Motor neuron (in vitro differentiated cells): ENCODE measurements at regions not wholly inside any gene's neighbourhood (a gene's known extent, or its start where the extent isn't known, plus 50 kb on each side); places are given as distances from the start of the nearest gene placed in this dataset.

Experiments
- ATAC-seq, 8 experiments: fragments of 200-7000 bp; cut with Tn5 transposase; replicated peaks in 6 of 8; 2 replicates each; pipeline ENCODE4 v1.8.0; 2021; ENCODE audit warnings: mild to moderate bottlenecking in 8 of 8, moderate library complexity in 8 of 8
- H3K27ac ChIP-seq, 2 donors: fragments of 250-450 bp; sonication (Bioruptor Pico); 2 replicates each; pipeline ENCODE4 v1.9.0; 2021; ENCODE audit warnings: antibody characterized with exemption in 2 of 2, mild to moderate bottlenecking in 2 of 2, moderate library complexity in 1 of 2
- H3K4me1 ChIP-seq, 2 donors: fragments of 250-450 bp; sonication (Bioruptor Pico); replicated peaks in 1 of 2; 2 replicates each; pipeline ENCODE4 v1.6.1; 2021; ENCODE audit warnings: antibody characterized with exemption in 2 of 2, mild to moderate bottlenecking in 2 of 2, moderate library complexity in 1 of 2
- H3K4me3 ChIP-seq, 5 donors: fragments of 250-450 bp; sonication (Bioruptor Pico); 2 replicates each; pipeline ENCODE4 v1.9.0; 2021; ENCODE audit warnings: antibody characterized with exemption in 5 of 5, mild to moderate bottlenecking in 5 of 5, moderate library complexity in 4 of 5
- WGBS, 10 experiments: fragments of 450-650 bp; shearing (Covaris generic); methylation state at CpG; one replicate each; pipeline ENCODE4 v1.0.0; 2022; 5-methylcytosine and 5-hydroxymethylcytosine counted together
- in situ Hi-C, 9 experiments: fragments of 400-800 bp; cut with MboI; loops; one replicate each; pipeline ENCODE4 v1.15.0; 2021; ENCODE audit warnings: low sequenced_read_pairs in 9 of 9, low pct_unique_long_range_greater_than_20kb in 2 of 9; ENCODE audit not compliant: unreplicated experiment in 9 of 9

GRCh38 chr19:32254509-32254890 is 90.9 kb upstream of the ZNF507 start:
- H3K4me1 ChIP-seq, result peaks cover 10 to 11% of the 10 kb centered on the region in 2 donors
- H3K4me3 ChIP-seq, result no peak overlapping the region
- WGBS, 10 experiments, result 21 to 100% (median 92%) methylated on average over 1 to 2 of the region's 6 CpGs; no CpG with 5 or more reads in 3 of the 10 experiments
- in situ Hi-C loops, result no loop called here
- no peak overlapping the region for H3K27ac ChIP-seq
- ATAC-seq, result no peak

- Histone ChIP-seq H3K27ac (no peak overlapping the region), H3K4me1 (peaks cover 10 to 11% of the 10 kb centered on the region in 2 donors), H3K4me3 (no peak overlapping the region)
- WGBS, 10 experiments, result 0 to 100% (median 97%) methylated on average over 1 to 5 of the region's 8 CpGs; no CpG with 5 or more reads in 4 of the 10 experiments
- ATAC-seq, result no peak
- in situ Hi-C loops, result no loop called here
These were observed 89.7 kb upstream of the ZNF507 start for GRCh38 chr19:32255536-32256295.

- in situ Hi-C loops, result no loop called here
- no peak overlapping the region for H3K27ac ChIP-seq
- peaks cover 10 to 11% of the 10 kb centered on the region in 2 donors for H3K4me1 ChIP-seq
- WGBS, 10 experiments, result 10 to 90% (median 53%) methylated on average over 2 to 12 of the region's 15 CpGs; no CpG with 5 or more reads in 3 of the 10 experiments
- no peak for ATAC-seq
- no peak overlapping the region for H3K4me3 ChIP-seq
These were observed 89.0 kb upstream of the ZNF507 start for GRCh38 chr19:32256341-32256975.

GRCh38 chr19:32257326-32258073 is 87.9 kb upstream of the ZNF507 start:
- H3K27ac ChIP-seq, result no peak overlapping the region
- H3K4me3 ChIP-seq, result no peak overlapping the region
- WGBS, 10 experiments, result 24 to 100% (median 86%) methylated on average over 1 to 7 of the region's 12 CpGs; no CpG with 5 or more reads in 1 of the 10 experiments
- H3K4me1 ChIP-seq, result peaks cover 10 to 11% of the 10 kb centered on the region in 2 donors
- in situ Hi-C loops, result no loop called here
- ATAC-seq, result no peak

- Histone ChIP-seq H3K4me3 (no peak overlapping the region), H3K27ac (no peak overlapping the region), H3K4me1 (peaks cover 10 to 11% of the 10 kb centered on the region in 2 donors)
- no peak for ATAC-seq
- in situ Hi-C loops, result no loop called here
- 0 to 100% (median 38%) methylated on average over 1 to 2 of the region's 2 CpGs; no CpG with 5 or more reads in 4 of the 10 experiments for WGBS, 10 experiments
These were observed 87.2 kb upstream of the ZNF507 start for GRCh38 chr19:32258167-32258566.

- in situ Hi-C loops, result no loop called here
- H3K27ac ChIP-seq, result no peak overlapping the region
- no peak for ATAC-seq
- 14 to 100% (median 81%) methylated on average over 1 to 5 of the region's 7 CpGs; no CpG with 5 or more reads in 2 of the 10 experiments for WGBS, 10 experiments
- peaks cover 15 to 24% of the 10 kb centered on the region in 2 donors for H3K4me1 ChIP-seq
- H3K4me3 ChIP-seq, result no peak overlapping the region
These were observed 80.8 kb upstream of the ZNF507 start for GRCh38 chr19:32264568-32264967.

GRCh38 chr19:32265995-32266394 is 79.4 kb upstream of the ZNF507 start:
- H3K27ac ChIP-seq, result peak overlapping the region; percentile 0 to 2
- WGBS, 10 experiments, result 0 to 57% (median 10%) methylated on average over 1 to 4 of the region's 5 CpGs; no CpG with 5 or more reads in 3 of the 10 experiments
- ATAC-seq, result peak in 4 of 8 experiments; percentile 38 to 64 (median 50)
- in situ Hi-C loops, result no loop called here
- H3K4me3 ChIP-seq, result no peak overlapping the region
- H3K4me1 ChIP-seq, result peaks cover 15 to 24% of the 10 kb centered on the region in 2 donors

- Histone ChIP-seq H3K4me3 (no peak overlapping the region), H3K4me1 (peaks cover 15 to 24% of the 10 kb centered on the region in 2 donors), H3K27ac (peak overlapping the region; percentile 0 to 2)
- ATAC-seq, result peak in 5 of 8 experiments; percentile 33 to 70 (median 48)
- 0 to 100% (median 37%) methylated on average over 1 to 4 of the region's 5 CpGs; no CpG with 5 or more reads in 1 of the 10 experiments for WGBS, 10 experiments
- in situ Hi-C loops, result no loop called here
These were observed 79.0 kb upstream of the ZNF507 start for GRCh38 chr19:32266460-32266859.

- H3K27ac ChIP-seq, result no peak overlapping the region
- H3K4me3 ChIP-seq, result no peak overlapping the region
- ATAC-seq, result no peak
- peaks cover 15 to 24% of the 10 kb centered on the region in 2 donors for H3K4me1 ChIP-seq
- in situ Hi-C loops, result no loop called here
- WGBS, 10 experiments, result 60 to 100% (median 91%) methylated on average over 1 to 2 of the region's 3 CpGs; no CpG with 5 or more reads in 4 of the 10 experiments
These were observed 77.0 kb upstream of the ZNF507 start for GRCh38 chr19:32268381-32268780.

GRCh38 chr19:32269831-32270230 is 75.6 kb upstream of the ZNF507 start:
- Histone ChIP-seq H3K4me3 (no peak overlapping the region), H3K27ac (no peak overlapping the region), H3K4me1 (peaks cover 15 to 19% of the 10 kb centered on the region in 2 donors)
- 14 to 100% (median 79%) methylated on average over 2 to 4 of the region's 5 CpGs; no CpG with 5 or more reads in 3 of the 10 experiments for WGBS, 10 experiments
- in situ Hi-C loops, result no loop called here
- ATAC-seq, result no peak

- Histone ChIP-seq H3K4me3 (no peak overlapping the region), H3K4me1 (no peaks in the 10 kb centered on the region), H3K27ac (no peak overlapping the region)
- in situ Hi-C loops, result no loop called here
- ATAC-seq, result no peak
These were observed 71.9 kb upstream of the ZNF507 start for GRCh38 chr19:32273483-32273882.

GRCh38 chr19:32287086-32287485 is 58.3 kb upstream of the ZNF507 start:
- in situ Hi-C loops, result no loop called here
- 0 to 100% (median 76%) methylated on average over 1 to 4 of the region's 4 CpGs for WGBS, 10 experiments
- peaks cover 0 to 5% of the 10 kb centered on the region in 2 donors for H3K4me1 ChIP-seq
- H3K27ac ChIP-seq, result no peak overlapping the region
- H3K4me3 ChIP-seq, result no peak overlapping the region
- ATAC-seq, result no peak

- WGBS, 10 experiments, result 0 to 100% (median 22%) methylated on average over 1 to 10 of the region's 12 CpGs; no CpG with 5 or more reads in 1 of the 10 experiments
- ATAC-seq, result peak; percentile 53 to 99 (median 77)
- Histone ChIP-seq H3K4me3 (no peak overlapping the region), H3K4me1 (peaks cover 0 to 5% of the 10 kb centered on the region in 2 donors), H3K27ac (no peak overlapping the region)
- in situ Hi-C loops, result no loop called here
These were observed 57.6 kb upstream of the ZNF507 start for GRCh38 chr19:32287811-32288227.
